22Rv1 (cell line): ENCODE measurements at regions not wholly inside any gene's neighbourhood (a gene's known extent, or its start where the extent isn't known, plus 50 kb on each side); places are given as distances from the start of the nearest gene placed in this dataset.
"Not testable (repeated sequence)": the region's sequence is repeated elsewhere in the genome, so short reads cannot be mapped to it uniquely, and the experiment has no call there.

Experiments
- H3K27ac ChIP-seq: fragments of 450-650 bp; 2 replicates; pipeline ENCODE4 v1.5.1; 2017
- ZFX ChIP-seq: fragments of 450-650 bp; IDR thresholded peaks from 2 replicates; pipeline ENCODE4 v1.6.1; 2017; ENCODE audit warnings: antibody characterized with exemption, borderline replicate concordance
- TF ChIP-seq, protein P1 (sequence below): fragments of 450-650 bp; IDR thresholded peaks from 2 replicates; pipeline ENCODE4 v1.5.1; 2017; ENCODE audit warnings: mild to moderate bottlenecking

DNA sequence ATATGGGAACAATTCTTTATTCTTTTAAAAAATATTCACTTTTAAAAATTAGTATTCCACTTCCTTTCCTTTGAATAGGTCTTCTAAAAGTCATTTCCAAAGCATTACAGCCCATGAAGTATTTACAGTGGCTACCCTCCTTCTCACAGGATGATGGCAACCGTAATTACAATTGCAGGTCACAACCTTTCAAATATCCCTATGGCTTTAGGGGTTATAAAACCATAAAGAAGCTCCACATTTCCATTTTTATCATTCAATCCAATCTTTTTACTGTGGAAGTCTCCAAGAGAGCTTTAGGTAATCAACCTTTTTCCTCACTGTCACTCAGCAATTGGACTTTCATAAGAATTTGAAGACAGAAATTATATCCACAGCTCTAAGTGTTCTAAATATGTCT, 488.9 kb upstream of the CA10 start:
- TF ChIP-seq, protein P1, sequence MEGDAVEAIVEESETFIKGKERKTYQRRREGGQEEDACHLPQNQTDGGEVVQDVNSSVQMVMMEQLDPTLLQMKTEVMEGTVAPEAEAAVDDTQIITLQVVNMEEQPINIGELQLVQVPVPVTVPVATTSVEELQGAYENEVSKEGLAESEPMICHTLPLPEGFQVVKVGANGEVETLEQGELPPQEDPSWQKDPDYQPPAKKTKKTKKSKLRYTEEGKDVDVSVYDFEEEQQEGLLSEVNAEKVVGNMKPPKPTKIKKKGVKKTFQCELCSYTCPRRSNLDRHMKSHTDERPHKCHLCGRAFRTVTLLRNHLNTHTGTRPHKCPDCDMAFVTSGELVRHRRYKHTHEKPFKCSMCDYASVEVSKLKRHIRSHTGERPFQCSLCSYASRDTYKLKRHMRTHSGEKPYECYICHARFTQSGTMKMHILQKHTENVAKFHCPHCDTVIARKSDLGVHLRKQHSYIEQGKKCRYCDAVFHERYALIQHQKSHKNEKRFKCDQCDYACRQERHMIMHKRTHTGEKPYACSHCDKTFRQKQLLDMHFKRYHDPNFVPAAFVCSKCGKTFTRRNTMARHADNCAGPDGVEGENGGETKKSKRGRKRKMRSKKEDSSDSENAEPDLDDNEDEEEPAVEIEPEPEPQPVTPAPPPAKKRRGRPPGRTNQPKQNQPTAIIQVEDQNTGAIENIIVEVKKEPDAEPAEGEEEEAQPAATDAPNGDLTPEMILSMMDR, result no peak
- H3K27ac ChIP-seq, result no peak overlapping the region

DNA sequence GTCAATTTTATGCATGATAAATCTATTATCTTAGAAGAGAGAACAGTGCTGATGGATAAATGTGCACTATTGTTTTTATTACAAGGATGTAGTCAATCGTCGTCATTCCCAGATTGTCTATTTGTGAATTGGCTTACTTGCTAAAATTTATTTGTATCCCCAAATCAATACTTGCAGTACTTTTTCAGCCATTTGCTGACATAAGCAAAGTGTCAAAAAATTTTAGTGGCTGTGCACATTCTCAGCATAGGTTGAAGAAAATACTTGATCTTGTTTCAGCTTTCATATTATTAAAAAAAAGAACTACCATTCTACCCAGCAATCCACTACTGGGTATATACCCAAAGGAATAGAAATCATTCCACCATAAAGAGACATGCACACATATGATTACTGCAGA, 477.9 kb upstream of the CA10 start:
- H3K27ac ChIP-seq, result no peak overlapping the region
- TF ChIP-seq ZFX, result no peak
- TF ChIP-seq, protein P1, result no peak

DNA sequence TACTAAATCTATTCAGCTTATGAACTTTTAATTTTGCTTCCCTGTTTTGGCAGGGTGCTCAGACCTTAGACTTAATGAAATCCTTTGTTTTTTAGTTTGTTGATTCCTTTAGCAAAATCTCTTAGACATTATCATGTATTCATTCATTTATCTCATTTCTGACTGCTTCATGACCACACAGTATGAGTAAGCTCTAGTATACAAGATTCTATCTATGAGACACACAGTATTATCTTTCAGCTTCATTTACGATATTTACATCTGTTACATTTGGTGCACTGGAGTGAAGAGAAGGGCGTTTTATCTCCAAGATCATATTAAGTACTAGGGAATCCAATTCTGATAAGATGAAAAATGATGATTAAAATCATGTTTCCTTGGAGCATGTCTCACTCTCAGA, 448.1 kb upstream of the CA10 start:
- TF ChIP-seq ZFX, result no peak
- TF ChIP-seq, protein P1, result no peak
- no peak overlapping the region for H3K27ac ChIP-seq

DNA sequence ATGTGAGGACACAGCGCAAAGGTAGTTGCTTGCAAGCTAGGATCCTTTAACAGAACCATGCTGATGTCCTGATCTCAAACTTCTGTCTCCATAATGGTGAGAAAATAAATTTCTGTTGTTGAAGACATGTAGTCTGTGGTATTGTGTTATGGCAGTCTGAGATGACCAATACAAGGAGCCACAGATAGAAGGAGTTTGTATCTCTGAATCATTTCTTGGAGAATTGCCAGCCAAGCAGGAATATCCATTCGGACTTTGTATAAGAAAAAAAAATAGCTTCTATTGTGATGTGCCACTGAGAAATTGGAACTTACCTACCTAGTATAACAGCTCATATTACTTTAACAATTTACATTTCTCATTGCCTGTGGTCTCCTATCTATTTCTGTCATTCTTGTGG, 447.6 kb upstream of the CA10 start:
- H3K27ac ChIP-seq, result no peak overlapping the region
- TF ChIP-seq, protein P1, result no peak
- TF ChIP-seq ZFX, result no peak

DNA sequence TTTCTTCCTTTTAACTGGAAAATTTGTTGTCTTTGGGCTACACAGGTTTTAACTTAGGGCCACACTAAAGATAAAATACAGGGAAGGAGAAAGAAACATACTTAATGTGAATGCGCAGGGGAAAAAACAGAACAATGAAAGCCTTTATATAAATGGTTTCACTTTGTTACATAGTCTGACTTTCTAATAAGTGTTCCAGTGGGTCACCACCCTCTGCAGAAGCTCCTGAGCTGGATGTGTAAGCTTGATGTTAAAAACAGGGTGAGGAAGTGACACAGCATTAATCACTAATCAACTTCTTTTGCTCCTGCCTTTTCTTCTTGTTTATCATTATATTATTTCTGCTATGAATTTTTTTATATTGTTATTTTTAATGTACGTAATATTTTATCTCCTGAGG, 445.6 kb upstream of the CA10 start:
- H3K27ac ChIP-seq, result no peak overlapping the region
- TF ChIP-seq ZFX, result no peak
- TF ChIP-seq, protein P1, result no peak

DNA sequence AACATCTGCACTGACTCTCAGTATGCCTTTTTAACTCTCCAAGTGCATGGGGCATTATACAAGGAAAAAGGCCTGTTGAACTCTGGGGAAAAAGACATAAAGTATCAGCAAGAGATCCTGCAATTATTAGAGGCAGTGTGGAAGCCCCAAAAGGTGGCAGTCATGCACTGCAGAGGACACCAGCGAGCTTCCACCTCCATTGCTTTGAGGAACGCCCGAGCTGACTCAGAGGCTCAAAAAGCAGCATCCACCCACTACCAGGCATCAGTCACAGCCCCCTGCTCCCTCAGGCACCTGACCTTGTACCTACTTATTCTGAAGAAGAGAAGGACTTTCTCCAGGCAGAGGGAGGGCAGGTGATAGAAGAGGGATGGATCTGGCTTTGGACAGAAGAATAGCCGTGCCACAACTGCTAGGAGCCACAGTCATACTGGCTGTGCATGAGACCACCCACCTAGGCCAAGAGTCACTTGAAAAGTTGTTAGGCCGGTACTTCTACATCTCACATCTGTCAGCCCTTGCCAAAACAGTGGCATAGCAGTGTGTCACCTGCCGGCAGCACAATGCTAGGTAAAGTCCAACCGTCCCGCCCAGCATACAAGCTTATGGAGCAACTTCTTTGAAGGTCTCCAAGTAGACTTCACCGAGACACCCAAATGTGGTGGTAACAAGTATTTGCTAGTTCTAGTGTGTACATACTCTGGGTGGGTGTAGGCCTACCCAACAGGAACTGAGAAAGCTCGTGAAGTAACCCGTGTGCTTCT, 439.1 kb upstream of the CA10 start:
- H3K27ac ChIP-seq, result not testable (repeated sequence)

DNA sequence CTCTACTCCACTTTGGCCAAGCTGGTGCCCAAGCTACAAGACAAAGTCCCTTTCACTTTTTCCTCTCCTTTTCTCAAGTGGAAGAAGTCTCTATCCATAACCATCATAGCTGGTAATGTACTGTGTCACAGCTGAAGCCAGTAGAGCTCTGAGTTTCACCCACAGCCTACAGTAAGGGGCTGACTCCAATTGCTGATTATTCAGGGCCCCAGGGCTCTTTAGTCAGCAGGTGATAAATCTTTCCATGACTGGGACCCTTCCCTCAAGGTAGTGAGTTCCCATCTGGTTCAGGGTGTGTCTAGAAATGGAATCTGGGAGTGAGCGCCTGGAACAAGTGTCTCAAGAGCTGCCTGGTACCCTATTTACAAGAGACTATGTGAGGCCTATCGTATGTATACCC, 436.0 kb upstream of the CA10 start:
- TF ChIP-seq, protein P1, result no peak
- TF ChIP-seq ZFX, result no peak

DNA sequence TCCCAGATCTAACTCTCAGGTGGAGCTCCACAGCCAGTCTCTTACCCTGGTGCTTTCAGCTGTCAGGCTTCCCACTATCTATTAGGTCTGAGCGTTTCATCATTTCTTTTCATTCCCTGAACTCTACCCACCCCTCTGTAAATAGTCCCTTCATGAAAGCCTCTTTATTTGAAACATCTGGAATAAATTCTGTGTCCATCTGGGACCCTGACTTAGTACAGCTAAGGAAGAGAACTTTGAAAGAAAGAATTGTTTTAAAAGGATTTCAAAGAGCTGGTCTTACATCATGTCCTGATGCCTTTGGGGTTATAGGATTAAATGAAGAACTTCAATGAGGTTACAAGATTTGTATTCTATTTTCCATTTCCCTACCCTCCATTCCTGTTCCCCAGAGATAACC, 388.5 kb upstream of the CA10 start:
- no peak for TF ChIP-seq ZFX
- TF ChIP-seq, protein P1, result no peak
- H3K27ac ChIP-seq, result no peak overlapping the region

More for the DNA sequence above, 436.0 kb upstream of the CA10 start:
- H3K27ac ChIP-seq, result no peak overlapping the region
